Choroid plexus epithelial cell (primary cell): ENCODE measurements at regions not wholly inside any gene's neighbourhood (a gene's known extent, or its start where the extent isn't known, plus 50 kb on each side); places are given as distances from the start of the nearest gene placed in this dataset.
A peak's percentile ranks its signal among the peaks of the same experiment; 100 is the strongest.

Experiments
- DNase-seq: peaks from one replicate; pipeline ENCODE4 v3.0.0-alpha.2; 2010; ENCODE audit warnings: low read depth
- H3K4me3 ChIP-seq: 2 replicates; pipeline ENCODE4 v1.5.1; 2011; ENCODE audit warnings: low read depth, mild to moderate bottlenecking, control low read depth, low read length, moderate library complexity
- CTCF ChIP-seq: conservative IDR thresholded peaks from 2 replicates; pipeline ENCODE4 v1.5.1; 2011; ENCODE audit warnings: low read depth, mild to moderate bottlenecking, control low read depth, inconsistent platforms, low read length, moderate library complexity

- DNase-seq, result no peak
- no peak for TF ChIP-seq CTCF
- H3K4me3 ChIP-seq, result no peak overlapping the region
These were observed 92.8 kb upstream of the BMP2K start for GRCh38 chr4:78683352-78683751.

- peak; percentile 69 for DNase-seq
- no peak overlapping the region for H3K4me3 ChIP-seq
These were observed 91.6 kb upstream of the BMP2K start for GRCh38 chr4:78684325-78685079.

GRCh38 chr4:78687818-78688217 is 88.3 kb upstream of the BMP2K start:
- DNase-seq, result no peak
- no peak overlapping the region for H3K4me3 ChIP-seq
- no peak for TF ChIP-seq CTCF

More at GRCh38 chr4:78684325-78685079, 91.6 kb upstream of the BMP2K start:
- TF ChIP-seq CTCF, result no peak

- no peak overlapping the region for H3K4me3 ChIP-seq
- peak; percentile 38 for DNase-seq
- no peak for TF ChIP-seq CTCF
These were observed 87.8 kb upstream of the BMP2K start for GRCh38 chr4:78688366-78688765.

GRCh38 chr4:78689261-78689660 is 86.9 kb upstream of the BMP2K start:
- no peak for TF ChIP-seq CTCF
- DNase-seq, result peak; percentile 33

GRCh38 chr4:78689700-78690323 is 86.3 kb upstream of the BMP2K start:
- no peak overlapping the region for H3K4me3 ChIP-seq
- TF ChIP-seq CTCF, result no peak
- no peak for DNase-seq

More at GRCh38 chr4:78689261-78689660, 86.9 kb upstream of the BMP2K start:
- H3K4me3 ChIP-seq, result no peak overlapping the region

GRCh38 chr4:78691334-78691754 is 84.8 kb upstream of the BMP2K start:
- H3K4me3 ChIP-seq, result no peak overlapping the region
- TF ChIP-seq CTCF, result peak; percentile 11
- peak; percentile 43 for DNase-seq
